HG03457 (cell line): ENCODE measurements at regions not wholly inside any gene's neighbourhood (a gene's known extent, or its start where the extent isn't known, plus 50 kb on each side); places are given as distances from the start of the nearest gene placed in this dataset.

ENCODE experiments used
- ATAC-seq: cut with Tn5 transposase; IDR thresholded peaks from one replicate; pipeline ENCODE4 v1.9.1; 2021; ENCODE audit warnings: moderate number of reproducible peaks; ENCODE audit not compliant: unreplicated experiment

DNA sequence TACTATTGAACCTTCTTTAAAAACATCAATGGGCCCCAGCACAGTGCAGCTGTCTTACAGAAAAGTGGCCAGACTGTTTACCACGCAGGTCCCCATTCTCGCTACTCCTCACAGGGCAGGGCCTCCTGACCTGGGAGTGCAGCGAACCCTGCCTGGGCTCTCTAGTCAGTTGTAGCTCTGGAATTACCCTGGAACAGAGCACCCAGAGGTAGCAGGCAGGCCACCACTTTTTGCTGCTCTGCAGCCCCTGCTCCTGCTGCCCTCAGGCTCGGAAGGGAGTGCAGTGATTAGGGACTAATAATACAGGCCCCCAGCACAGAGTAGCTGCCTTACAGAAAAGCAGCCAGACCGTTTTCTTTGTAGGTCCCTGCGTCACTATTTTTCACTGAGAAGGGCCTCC, 1563.0 kb downstream of the SUCLG1 start:
- no peak for ATAC-seq

DNA sequence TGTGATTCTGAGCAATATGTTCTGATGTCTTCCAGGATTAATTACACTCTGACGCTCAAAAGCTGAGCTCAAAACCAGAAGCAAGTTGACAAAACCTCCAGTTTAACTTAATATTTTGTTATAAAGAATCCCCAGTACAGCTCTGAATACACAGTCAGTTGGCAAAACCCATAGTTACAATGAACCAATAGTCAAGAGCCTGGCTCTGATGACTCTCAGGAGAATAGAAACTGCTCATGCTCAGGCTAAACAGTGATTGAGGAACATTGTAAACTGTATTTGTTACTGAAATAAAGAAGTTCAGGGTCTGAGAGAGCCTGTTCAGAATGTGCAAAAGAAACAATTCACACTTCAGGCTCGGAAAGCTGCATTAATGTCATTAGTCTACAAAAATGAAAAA, 1565.9 kb downstream of the SUCLG1 start:
- no peak for ATAC-seq

DNA sequence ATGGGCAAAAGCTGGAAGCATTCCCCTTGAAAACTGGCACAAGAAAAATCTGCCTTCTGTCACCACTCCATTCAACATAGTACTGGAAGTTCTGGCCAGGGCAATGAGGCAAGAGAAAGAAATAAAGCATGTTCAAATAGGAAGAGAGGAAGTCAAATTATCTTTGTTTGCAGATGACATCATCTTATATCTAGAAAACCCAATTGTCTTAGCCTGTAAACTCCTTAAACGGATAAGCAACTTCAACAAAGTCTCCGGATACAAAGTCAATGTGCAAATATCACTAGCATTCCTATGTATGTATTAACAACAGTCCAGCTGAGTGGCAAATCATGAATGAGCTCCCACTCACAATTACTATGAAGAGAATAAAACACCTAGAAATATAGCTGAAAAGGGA, 1579.3 kb downstream of the SUCLG1 start:
- ATAC-seq: no peak

DNA sequence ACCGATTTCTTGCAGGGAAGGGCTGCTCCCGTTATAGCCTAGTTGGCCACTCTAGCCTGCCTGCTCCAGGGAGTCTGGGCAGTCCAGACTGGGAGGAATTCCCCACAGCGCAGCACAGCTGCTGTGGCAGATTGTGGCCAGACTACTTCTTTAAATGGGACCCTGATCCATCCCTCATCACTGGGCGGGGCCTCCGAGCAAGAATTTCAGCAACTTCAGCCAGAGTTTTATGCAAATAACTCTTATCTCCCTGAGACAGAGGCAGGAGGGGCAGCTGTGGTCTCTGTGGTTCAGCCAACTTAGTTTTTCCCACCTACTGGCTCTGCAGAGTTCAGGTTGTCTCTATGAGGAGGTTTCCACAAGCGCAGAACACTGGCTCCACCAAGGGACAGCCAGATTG, 1583.2 kb downstream of the SUCLG1 start:
- no peak for ATAC-seq

DNA sequence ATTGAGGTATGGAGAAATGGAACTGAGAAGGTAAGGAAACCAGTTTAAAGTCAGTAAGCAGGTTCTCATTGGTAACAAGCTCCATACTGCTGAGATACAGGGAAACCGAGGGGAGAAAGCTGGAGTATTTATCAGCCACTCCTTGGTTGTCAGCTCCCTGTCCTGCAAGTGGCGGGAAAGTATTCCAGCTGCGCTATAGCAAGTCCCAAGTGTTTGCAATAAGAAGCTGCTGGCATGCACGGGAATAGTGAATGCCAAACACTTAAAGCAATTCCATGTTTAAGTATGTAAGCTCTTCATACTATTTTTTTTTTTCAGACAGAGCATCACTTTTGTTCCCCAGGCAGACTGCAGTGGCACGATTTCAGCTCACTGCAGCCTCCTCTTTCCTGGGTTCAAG, 1601.1 kb downstream of the SUCLG1 start:
- no peak for ATAC-seq

DNA sequence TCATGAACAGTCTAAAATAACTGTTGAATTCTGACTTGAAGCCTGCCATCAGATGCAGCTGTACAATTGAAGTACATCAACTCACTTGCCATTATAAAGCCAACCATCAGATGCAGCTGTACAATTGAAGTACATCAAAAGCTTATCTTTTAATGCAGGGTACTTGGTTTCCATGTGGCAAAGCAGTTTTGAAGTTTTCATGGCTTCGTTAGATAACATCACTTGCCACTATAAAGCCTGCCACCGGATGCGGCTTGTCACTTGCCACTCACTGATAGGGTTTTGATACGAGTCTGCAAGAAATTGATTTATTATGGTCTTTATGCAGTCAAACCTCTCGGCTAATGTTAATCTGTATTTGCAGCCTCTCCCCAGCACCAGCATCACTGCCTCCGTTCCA, 1605.8 kb downstream of the SUCLG1 start:
- ATAC-seq: no peak

DNA sequence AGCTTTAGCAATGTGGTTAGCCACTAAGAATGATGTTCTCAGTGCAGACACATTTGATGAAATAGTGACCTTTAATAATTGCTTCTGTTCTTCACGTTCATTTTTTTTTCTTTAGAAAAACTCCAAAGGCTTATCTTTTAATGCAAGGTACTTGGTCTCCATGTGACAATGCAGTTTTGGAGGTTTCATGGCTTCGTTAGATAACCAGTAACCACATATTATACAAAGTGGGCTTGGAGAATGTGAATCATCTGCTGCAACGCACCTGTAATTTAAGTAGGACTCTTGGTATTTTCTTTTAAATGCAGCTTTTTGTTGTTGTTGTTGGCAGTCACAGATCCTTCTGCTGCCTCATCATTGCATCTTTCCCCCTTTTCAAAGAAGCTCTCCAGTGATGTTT, 1606.3 kb downstream of the SUCLG1 start:
- ATAC-seq: no peak

DNA sequence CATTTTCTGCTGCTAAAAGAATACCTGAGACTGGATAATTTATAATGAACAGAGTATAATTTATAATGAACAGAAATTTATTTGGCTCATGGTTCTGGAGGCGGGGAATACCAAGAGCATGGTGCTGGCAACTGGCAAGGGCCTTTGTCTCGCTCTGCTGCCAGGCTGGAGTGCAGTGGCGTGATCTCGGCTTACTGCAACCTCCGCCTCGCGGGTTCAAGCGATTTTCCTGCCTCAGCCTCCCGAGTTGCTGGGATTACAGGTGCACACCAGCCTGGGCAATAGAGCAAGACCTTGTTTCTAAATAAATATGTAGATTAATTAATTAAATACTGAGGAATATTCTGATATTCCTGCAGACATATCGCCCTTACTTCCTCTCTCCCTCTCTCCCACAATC, 1610.8 kb downstream of the SUCLG1 start:
- ATAC-seq: no peak

DNA sequence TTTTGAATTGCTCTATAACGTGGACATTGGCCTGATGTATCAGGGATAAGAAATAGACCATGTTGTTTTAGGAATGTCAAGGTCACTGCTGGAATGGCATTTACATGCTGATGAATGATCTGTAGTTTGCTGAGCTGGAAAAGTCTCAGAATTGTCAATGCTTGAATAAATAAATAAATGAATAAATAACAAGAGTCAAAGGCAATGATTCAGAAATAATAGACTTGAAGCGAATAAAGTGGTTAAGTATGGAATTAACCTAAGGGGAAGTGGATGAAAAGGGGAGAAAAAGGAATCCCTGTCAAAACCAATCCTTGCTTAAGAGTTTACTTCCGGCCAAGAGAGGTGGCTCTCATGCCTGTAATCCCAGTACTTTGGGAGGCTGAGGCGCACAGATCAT, 1620.0 kb downstream of the SUCLG1 start:
- no peak for ATAC-seq

DNA sequence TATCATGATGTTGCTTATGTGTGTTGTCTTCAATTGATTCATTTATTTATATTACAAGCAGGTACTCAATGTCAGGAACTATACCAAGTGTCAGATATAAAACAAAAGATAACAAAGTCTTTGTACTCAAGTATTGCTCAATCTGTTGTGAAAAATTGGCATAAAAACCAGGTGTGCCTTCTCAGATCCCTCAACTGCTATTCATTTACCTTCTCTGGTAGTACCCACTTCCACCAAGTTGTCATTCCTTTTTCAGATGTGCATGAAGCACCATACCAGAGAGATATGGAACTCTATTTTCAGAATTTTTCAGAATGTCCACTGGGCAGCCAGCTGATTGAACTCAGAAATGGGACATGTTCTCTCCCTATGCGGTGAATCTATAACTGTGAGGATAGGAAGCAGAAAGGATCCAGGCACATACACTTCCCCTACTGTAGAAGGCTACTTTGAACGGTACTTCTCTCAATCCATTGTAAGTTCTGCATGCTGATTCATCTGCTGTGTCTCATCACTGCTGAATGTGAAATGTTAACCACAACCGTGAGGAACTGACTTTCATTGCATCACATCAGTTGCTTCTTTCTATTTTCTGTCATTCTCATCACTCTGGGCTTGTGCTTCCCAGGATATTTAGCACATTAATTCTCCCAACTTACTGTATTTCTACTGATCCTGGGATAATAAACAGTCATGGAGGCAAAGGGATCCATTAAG, 1621.3 kb downstream of the SUCLG1 start:
- ATAC-seq: no peak

DNA sequence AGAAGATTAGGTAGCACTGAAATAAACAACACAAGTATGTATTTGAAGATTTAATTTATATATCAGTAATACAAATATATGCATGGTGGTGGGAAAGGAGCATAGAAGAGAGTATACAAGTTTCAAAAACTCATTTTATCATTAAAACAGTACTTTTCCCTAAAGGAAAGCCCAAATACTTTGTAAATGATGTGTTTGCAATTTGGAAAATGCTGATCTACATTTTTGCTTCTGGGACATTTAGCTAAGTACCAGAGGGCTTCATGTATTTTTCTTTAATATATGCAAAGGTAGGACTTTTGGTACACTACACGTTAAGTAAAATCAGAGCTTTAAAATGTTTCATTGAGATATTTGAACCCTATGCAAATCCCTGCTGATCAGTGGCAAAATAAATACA, 1624.2 kb downstream of the SUCLG1 start:
- no peak for ATAC-seq

DNA sequence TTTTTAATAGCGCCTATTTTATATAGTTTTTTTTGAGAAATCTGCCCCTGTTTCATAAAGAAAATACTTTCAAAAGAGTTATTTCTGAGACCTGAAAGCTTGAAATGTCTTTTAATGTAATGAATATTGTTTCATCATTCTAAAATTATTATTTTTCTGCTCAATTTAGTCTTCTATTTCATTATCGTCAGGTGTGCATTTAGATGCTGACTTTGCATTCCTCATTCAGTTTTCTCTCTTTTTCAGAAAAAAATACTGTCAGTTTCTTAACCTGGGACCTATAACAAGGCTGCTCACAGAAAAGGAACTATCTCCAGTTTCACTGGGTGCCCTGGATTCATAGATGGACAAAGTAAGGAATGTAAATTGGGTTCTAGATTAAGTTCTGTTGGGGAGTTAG, 1631.7 kb downstream of the SUCLG1 start:
- ATAC-seq: no peak

DNA sequence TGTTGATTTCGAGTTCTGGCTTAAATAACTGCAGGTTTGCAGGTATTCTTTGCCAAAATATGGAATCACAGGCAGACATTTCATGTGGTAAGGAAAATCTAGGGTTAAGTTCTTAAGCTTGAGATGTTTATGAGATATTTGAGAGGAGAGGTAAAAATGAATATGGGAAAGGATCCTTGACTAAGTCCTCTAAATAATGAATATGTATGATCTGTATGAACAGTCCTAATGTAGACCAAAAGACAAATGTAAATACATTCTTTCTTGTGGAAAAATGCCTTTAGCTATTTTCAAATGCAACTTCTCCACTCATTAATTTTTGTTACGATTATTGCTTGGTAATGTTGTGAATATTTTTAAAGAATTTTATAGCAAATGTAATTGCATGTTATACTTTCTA, 1632.6 kb downstream of the SUCLG1 start:
- no peak for ATAC-seq

DNA sequence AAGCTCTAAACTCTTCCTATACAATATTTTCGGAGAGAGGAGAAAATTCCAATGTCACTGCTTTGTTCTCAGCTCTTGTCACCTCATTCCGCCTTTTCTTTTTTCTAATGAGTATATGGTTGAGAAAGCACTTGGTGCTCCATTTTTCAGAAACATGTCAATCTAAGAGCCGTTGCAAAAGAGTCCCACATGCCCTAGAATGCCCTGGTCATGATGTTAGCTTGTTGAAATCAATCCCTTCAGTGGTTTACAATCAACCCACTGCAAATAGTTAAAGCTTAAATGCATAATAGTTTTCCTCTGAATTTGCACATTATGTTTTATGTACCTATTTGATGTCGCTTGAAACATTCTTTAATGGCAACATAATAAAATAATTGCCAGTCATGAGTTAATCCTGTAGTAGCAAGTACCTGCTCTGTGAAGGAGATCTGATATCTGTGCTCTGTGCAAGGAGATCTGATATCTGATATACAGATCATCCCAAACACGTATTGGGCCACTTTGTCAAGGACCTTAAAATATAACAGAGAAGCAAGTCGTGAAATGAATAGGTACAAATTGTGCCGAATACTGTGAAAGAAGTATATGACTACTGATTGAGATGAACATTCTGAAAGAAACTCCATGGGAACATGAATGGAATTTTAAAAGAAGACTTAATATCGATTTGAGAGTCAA, 1633.5 kb downstream of the SUCLG1 start:
- ATAC-seq: no peak

DNA sequence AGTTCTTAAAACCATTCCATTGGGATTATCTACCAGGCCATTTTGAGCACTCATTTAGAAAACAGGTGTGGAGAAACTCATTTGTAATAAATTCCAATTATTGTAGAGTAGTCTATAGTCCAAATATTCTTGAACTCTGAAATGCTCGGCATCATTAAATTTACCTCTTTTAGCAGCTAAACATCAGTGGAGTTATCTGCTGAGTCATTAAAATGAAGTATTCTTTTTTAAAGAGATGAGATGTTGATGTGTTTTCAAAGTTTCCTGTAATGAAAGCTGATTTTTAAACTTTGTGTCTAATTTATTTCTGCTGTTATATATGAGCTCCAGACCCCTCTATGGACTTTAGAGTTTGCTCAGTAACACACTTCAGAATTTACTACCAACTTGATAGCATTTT, 1635.2 kb downstream of the SUCLG1 start:
- no peak for ATAC-seq

DNA sequence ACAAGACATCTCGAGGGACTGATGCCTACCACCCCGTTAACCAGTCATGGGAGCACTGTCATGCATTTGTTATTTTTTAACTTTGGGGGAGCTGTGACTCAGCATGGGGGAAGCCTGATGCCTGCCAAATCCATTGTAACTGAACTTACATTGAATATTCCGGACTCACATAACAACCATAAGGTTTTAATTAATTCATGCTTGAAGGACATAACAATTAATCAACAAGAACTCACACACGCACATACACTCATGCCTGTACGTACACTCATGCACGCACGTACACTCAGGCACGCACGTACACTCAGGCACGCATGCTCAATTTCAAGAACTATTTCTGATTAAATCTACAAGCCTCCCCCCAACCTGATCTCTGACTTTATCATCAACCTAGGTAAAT, 1639.1 kb downstream of the SUCLG1 start:
- ATAC-seq: no peak

DNA sequence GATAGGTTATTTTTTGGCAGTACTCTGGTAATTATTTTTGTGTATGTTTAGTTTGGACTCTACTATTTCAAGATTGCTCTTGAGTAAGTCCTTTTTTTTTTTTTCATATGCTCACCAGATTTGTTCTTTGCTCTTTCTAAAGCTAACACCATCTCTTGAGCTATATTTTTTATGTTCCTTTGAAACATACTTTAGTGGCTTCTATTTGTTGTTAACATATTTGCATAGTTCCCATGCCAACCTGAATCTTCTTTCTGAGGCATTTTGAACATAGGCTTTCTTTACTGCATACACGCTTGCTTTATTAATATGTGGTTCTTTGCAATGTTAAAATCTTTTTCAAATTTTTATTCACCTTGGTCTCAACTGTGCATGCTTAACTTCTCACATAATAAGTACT, 1644.9 kb downstream of the SUCLG1 start:
- no peak for ATAC-seq

DNA sequence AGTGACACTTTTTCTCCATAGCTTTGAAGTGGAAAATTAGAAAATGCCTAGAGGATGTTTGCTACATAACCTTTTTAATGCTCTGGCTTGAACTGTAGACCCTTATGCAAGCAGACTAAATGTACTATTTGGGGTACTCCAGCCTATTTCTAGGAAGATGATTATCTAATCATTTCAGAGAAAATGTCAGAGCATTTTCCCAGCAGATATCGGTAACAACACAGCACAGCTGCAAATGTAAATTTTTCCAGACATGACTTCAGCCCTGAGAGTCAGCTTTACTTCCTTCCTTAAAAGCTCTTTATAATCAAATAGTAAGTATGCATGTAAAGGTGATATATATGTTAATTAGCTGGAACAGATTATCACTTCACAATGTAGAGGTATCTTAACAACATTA, 1647.1 kb downstream of the SUCLG1 start:
- ATAC-seq: no peak

DNA sequence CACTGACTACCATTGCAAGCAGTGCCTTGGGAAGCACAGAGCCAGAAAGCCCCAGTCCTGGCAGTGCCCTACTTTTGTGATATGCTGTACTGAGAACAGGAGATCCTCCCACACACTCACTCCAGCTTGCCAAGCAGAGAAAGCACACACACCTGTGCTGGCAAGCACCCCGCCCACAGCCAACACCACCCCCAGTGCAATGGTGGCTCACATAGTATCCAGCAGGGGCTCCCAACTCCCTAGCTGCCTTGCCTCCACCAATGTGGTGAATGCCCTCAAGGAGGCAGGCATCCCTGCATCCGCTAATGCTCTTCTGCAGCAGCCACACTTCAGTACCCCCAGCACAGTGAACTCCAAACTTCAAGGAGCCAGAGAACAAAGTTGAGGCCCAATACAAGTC, 1655.8 kb downstream of the SUCLG1 start:
- no peak for ATAC-seq

DNA sequence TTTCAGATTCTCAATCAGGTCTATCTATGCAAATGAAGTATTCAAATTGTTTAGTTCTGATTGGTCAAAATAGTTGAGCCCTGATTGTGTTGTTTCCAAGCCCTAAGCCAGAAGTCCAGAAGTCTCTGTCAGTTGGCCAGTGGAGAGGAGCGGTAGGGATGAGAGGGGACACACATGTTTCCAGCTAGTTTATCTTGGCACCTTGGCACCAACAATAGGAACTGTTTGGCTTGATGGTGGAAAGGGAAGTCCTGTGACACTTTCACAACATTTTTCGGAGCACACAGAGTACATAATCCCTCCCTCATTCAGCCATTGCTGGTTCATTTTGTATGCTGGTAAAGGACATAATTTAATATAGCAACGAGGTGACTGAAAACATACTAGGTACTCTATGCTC, 1661.6 kb downstream of the SUCLG1 start:
- no peak for ATAC-seq

DNA sequence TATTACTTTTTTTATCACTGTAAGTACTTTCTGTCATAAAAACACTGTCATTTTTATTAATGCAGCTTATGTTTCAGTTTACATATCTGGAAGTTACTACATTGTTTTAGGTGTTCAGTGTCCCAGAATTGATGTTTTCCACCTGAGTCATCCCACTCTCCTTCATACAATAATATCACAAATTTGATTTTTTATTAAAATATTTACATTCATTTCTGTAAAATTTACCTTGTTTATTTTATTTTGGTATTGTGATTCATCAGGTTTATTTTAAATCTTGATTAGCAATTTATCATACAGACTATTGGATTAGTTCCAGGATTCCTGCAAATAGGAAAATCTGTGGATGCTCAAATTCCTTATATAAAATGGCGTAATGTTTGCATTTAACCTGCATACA, 1662.9 kb downstream of the SUCLG1 start:
- no peak for ATAC-seq

DNA sequence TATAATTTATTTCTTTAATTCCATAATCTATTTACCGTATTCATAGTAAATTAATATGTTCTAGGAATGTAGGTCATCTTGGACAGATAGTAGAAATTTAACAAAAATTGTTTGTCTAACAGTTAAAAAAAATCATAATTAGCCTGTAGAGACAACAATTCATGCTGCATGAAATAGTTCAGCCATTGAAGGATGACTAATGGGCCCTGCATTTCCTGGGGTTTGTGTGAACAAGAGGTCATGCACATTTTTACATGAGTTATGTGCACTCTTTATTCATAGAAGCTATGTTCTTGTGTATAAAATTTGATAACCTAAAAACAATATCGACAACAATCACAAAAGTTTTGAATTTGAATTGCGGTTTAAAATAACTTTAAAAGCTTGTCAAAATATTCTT, 1663.6 kb downstream of the SUCLG1 start:
- ATAC-seq: no peak
